ENCODE measurements at regions not wholly inside any gene's neighbourhood (a gene's known extent, or its start where the extent isn't known, plus 50 kb on each side); places are given as distances from the start of the nearest gene placed in this dataset.

DNA sequence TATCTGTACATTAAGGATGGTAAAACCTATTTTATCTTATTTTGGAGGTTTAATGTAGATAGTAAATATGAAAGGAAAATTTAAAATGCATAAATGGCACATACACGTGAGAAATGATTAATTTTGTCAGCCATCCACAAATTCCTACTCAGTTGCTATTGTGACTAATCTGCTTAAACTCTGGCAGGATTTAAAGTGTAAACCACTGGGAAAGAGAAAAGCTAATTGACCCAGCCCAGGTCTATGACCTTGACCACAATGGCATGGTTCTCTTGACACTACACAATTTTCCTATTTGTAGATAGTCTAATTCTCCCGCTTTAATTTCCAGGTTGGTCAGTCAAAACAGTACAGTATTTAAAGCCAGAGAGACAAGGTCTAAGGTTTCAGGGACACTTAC is 459.0 kb upstream of the KLF4 start:
- TF ChIP-seq, protein P1, sequence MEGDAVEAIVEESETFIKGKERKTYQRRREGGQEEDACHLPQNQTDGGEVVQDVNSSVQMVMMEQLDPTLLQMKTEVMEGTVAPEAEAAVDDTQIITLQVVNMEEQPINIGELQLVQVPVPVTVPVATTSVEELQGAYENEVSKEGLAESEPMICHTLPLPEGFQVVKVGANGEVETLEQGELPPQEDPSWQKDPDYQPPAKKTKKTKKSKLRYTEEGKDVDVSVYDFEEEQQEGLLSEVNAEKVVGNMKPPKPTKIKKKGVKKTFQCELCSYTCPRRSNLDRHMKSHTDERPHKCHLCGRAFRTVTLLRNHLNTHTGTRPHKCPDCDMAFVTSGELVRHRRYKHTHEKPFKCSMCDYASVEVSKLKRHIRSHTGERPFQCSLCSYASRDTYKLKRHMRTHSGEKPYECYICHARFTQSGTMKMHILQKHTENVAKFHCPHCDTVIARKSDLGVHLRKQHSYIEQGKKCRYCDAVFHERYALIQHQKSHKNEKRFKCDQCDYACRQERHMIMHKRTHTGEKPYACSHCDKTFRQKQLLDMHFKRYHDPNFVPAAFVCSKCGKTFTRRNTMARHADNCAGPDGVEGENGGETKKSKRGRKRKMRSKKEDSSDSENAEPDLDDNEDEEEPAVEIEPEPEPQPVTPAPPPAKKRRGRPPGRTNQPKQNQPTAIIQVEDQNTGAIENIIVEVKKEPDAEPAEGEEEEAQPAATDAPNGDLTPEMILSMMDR (IDR thresholded peaks at IDR 0.05), result no peak
- TF ChIP-seq ZFX (IDR thresholded peaks at IDR 0.05; ENCODE audit: borderline replicate concordance), result no peak

Data from 22Rv1 (cell line).